ENCODE measurements at regions not wholly inside any gene's neighbourhood (a gene's known extent, or its start where the extent isn't known, plus 50 kb on each side); places are given as distances from the start of the nearest gene placed in this dataset.

- Histone ChIP-seq H3K27me3 (ENCODE audit: control insufficient read depth, insufficient read depth, low read length) (no peaks in the 10 kb centered on the region), H3K79me2 (ENCODE audit: control insufficient read depth, insufficient read depth, low read length) (no peaks in the 10 kb centered on the region), H3K4me2 (ENCODE audit: extremely low read depth, insufficient read depth, low read length) (no peak overlapping the region)
Measured at GRCh38 chr12:76641073-76641472, 81.5 kb upstream of the OSBPL8 start.

DNA sequence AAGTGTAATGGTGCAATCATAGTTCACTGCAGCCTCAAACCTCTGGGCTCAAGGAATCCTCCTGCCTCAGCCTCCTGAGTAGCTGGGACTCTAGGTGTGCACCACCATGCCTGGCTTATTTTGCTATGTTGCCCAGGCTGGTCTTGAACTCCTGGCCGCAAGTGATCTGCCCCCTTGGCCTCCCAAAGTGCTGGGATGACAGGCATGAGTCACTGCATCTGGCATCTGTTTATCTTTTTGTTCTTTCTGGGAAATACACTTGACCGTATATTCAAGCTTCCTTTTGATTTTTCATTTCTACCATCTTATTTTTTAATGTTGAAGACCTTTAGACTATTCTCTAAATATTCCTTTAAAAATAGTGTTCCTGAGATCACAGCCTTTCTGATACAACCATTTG is 82.4 kb upstream of the OSBPL8 start:
- H3K9ac ChIP-seq (ENCODE audit: insufficient read depth, low read length), result no peak overlapping the region
- H3K27me3 ChIP-seq (ENCODE audit: control insufficient read depth, insufficient read depth, low read length), result no peaks in the 10 kb centered on the region
- no peak overlapping the region for H3K4me2 ChIP-seq (ENCODE audit: extremely low read depth, insufficient read depth, low read length)
- no peak for TF ChIP-seq EZH2 (IDR thresholded peaks at IDR 0.05; ENCODE audit: low read length, missing control alignments)
- TF ChIP-seq, protein P1, sequence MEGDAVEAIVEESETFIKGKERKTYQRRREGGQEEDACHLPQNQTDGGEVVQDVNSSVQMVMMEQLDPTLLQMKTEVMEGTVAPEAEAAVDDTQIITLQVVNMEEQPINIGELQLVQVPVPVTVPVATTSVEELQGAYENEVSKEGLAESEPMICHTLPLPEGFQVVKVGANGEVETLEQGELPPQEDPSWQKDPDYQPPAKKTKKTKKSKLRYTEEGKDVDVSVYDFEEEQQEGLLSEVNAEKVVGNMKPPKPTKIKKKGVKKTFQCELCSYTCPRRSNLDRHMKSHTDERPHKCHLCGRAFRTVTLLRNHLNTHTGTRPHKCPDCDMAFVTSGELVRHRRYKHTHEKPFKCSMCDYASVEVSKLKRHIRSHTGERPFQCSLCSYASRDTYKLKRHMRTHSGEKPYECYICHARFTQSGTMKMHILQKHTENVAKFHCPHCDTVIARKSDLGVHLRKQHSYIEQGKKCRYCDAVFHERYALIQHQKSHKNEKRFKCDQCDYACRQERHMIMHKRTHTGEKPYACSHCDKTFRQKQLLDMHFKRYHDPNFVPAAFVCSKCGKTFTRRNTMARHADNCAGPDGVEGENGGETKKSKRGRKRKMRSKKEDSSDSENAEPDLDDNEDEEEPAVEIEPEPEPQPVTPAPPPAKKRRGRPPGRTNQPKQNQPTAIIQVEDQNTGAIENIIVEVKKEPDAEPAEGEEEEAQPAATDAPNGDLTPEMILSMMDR (conservative IDR thresholded peaks at IDR 0.05 in 1 of 2, IDR thresholded peaks at IDR 0.05 in 1 of 2; ENCODE audit: low read depth in 1 of 2, low read length in 2 of 2), result no peak
- H4K20me1 ChIP-seq (ENCODE audit: control insufficient read depth, extremely low read depth, insufficient read depth, low read length), result no peaks in the 10 kb centered on the region
- no peak overlapping the region for H2AFZ ChIP-seq (ENCODE audit: low read length)
- H3K4me3 ChIP-seq (replicated peaks in 1 of 4; ENCODE audit: control extremely low read depth in 1 of 4, insufficient read depth in 1 of 4, low read depth in 3 of 4, low read length in 4 of 4), result no peak overlapping the region
- no peaks in the 10 kb centered on the region for H3K36me3 ChIP-seq (ENCODE audit: control insufficient read depth, insufficient read depth, low read length)
- H3K4me1 ChIP-seq (ENCODE audit: control insufficient read depth, extremely low read depth, insufficient read depth, low read length), result no peaks in the 10 kb centered on the region
- no peaks in the 10 kb centered on the region for H3K79me2 ChIP-seq (ENCODE audit: control insufficient read depth, insufficient read depth, low read length)
- DNase-seq (ENCODE audit: low read depth in 2 of 2), result peak in 1 of 2 donors; percentile 15
- no peaks in the 10 kb centered on the region for H3K9me3 ChIP-seq (ENCODE audit: control insufficient read depth, insufficient read depth, low read depth, low read length)
- H3K27ac ChIP-seq (ENCODE audit: insufficient read depth, low read length), result no peak overlapping the region

More at GRCh38 chr12:76641073-76641472, 81.5 kb upstream of the OSBPL8 start:
- H2AFZ ChIP-seq (ENCODE audit: low read length), result no peak overlapping the region
- TF ChIP-seq EZH2 (IDR thresholded peaks at IDR 0.05; ENCODE audit: low read length, missing control alignments), result no peak
- TF ChIP-seq, protein P1 (conservative IDR thresholded peaks at IDR 0.05 in 1 of 2, IDR thresholded peaks at IDR 0.05 in 1 of 2; ENCODE audit: low read depth in 1 of 2, low read length in 2 of 2), result no peak
- H3K4me3 ChIP-seq (replicated peaks in 1 of 4; ENCODE audit: control extremely low read depth in 1 of 4, insufficient read depth in 1 of 4, low read depth in 3 of 4, low read length in 4 of 4), result no peak overlapping the region
- no peaks in the 10 kb centered on the region for H3K4me1 ChIP-seq (ENCODE audit: control insufficient read depth, extremely low read depth, insufficient read depth, low read length)
- no peaks in the 10 kb centered on the region for H3K9me3 ChIP-seq (ENCODE audit: control insufficient read depth, insufficient read depth, low read depth, low read length)
- H3K9ac ChIP-seq (ENCODE audit: insufficient read depth, low read length), result no peak overlapping the region
- no peak for DNase-seq (ENCODE audit: low read depth in 2 of 2)
- no peaks in the 10 kb centered on the region for H3K36me3 ChIP-seq (ENCODE audit: control insufficient read depth, insufficient read depth, low read length)
- no peak overlapping the region for H3K27ac ChIP-seq (ENCODE audit: insufficient read depth, low read length)
- H4K20me1 ChIP-seq (ENCODE audit: control insufficient read depth, extremely low read depth, insufficient read depth, low read length), result no peaks in the 10 kb centered on the region

GRCh38 chr12:76643438-76643837 is 83.9 kb upstream of the OSBPL8 start:
- no peak overlapping the region for H3K4me2 ChIP-seq (ENCODE audit: extremely low read depth, insufficient read depth, low read length)
- DNase-seq (ENCODE audit: low read depth in 2 of 2), result peak; percentile 19 to 25
- H3K27me3 ChIP-seq (ENCODE audit: control insufficient read depth, insufficient read depth, low read length), result no peaks in the 10 kb centered on the region
- H3K4me3 ChIP-seq (replicated peaks in 1 of 4; ENCODE audit: control extremely low read depth in 1 of 4, insufficient read depth in 1 of 4, low read depth in 3 of 4, low read length in 4 of 4), result no peak overlapping the region
- H3K9me3 ChIP-seq (ENCODE audit: control insufficient read depth, insufficient read depth, low read depth, low read length), result no peaks in the 10 kb centered on the region
- no peaks in the 10 kb centered on the region for H3K4me1 ChIP-seq (ENCODE audit: control insufficient read depth, extremely low read depth, insufficient read depth, low read length)
- H3K79me2 ChIP-seq (ENCODE audit: control insufficient read depth, insufficient read depth, low read length), result no peaks in the 10 kb centered on the region
- TF ChIP-seq, protein P1 (conservative IDR thresholded peaks at IDR 0.05 in 1 of 2, IDR thresholded peaks at IDR 0.05 in 1 of 2; ENCODE audit: low read depth in 1 of 2, low read length in 2 of 2), result no peak
- TF ChIP-seq EZH2 (IDR thresholded peaks at IDR 0.05; ENCODE audit: low read length, missing control alignments), result no peak
- no peaks in the 10 kb centered on the region for H4K20me1 ChIP-seq (ENCODE audit: control insufficient read depth, extremely low read depth, insufficient read depth, low read length)
- H3K9ac ChIP-seq (ENCODE audit: insufficient read depth, low read length), result no peak overlapping the region
- no peak overlapping the region for H3K27ac ChIP-seq (ENCODE audit: insufficient read depth, low read length)
- no peaks in the 10 kb centered on the region for H3K36me3 ChIP-seq (ENCODE audit: control insufficient read depth, insufficient read depth, low read length)
- no peak overlapping the region for H2AFZ ChIP-seq (ENCODE audit: low read length)
